KOPT-K1 (cell line): ENCODE measurements at regions not wholly inside any gene's neighbourhood (a gene's known extent, or its start where the extent isn't known, plus 50 kb on each side); places are given as distances from the start of the nearest gene placed in this dataset.

Source experiments
- H3K27ac ChIP-seq: fragments of 200-600 bp; sonication (generic); 2 replicates; pipeline ENCODE4 v1.5.1; 2016; ENCODE audit warnings: antibody characterized with exemption, mild to moderate bottlenecking, low read depth, low read length; ENCODE audit not compliant: poor library complexity, severe bottlenecking
- H3K36me3 ChIP-seq: fragments of 200-600 bp; sonication (generic); 2 replicates; pipeline ENCODE4 v1.5.1; 2017; ENCODE audit warnings: antibody characterized with exemption, mild to moderate bottlenecking, low read length, moderate library complexity; ENCODE audit not compliant: insufficient read depth
- H3K9me3 ChIP-seq: fragments of 200-600 bp; sonication (generic); 2 replicates; pipeline ENCODE4 v1.5.1; 2017; ENCODE audit warnings: antibody characterized with exemption, low read length, mild to moderate bottlenecking; ENCODE audit not compliant: insufficient read depth, poor library complexity, severe bottlenecking

- H3K9me3 ChIP-seq, result no peaks in the 10 kb centered on the region
- no peaks in the 10 kb centered on the region for H3K36me3 ChIP-seq
- H3K27ac ChIP-seq, result no peak overlapping the region
Measured at GRCh38 chr1:83098791-83099190, 900.1 kb downstream of the TTLL7 start.

DNA sequence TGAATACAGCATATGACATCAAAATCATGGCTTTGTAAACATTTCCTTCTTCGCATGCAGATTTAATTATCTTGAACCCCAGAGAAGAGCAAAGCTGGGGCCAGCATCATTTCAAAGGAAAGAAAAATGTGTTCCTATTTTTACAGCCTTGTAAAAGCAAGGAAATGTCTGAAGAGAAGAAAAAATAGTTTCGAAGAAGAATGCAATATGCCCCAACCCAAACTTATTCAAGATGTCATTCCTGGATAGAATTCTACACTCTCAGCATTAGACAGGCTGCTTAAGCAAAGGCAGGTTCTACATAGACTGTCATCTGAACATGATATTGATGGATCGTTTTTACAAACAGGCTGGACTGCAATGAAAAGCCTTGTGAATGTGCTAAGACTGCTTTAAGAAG lies 900.8 kb downstream of the TTLL7 start:
- Histone ChIP-seq H3K9me3 (no peaks in the 10 kb centered on the region), H3K27ac (no peak overlapping the region)

DNA sequence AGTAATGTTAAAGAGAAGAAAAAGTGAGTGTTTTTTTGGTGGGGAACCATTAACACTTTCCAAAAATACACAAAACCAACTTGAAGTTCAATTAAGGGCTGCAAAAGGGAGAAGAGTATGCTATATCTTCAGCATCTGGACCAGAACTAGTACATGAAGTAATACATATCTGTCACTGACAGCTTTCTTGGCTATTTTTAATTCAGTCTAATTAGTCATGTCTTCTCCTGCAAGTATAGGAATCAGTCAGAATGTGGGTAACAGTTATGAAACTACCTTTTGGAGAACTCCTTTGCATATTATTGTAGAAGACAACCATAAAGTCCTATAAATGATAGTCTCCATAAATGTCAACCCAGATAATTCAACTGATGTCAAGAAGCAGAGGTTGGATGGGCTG lies 901.2 kb downstream of the TTLL7 start:
- H3K27ac ChIP-seq, result no peak overlapping the region
- H3K9me3 ChIP-seq, result no peaks in the 10 kb centered on the region
- H3K36me3 ChIP-seq, result no peaks in the 10 kb centered on the region

More for the DNA sequence above, 900.8 kb downstream of the TTLL7 start:
- no peaks in the 10 kb centered on the region for H3K36me3 ChIP-seq

- H3K36me3 ChIP-seq, result no peaks in the 10 kb centered on the region
Measured at GRCh38 chr1:83095570-83095969, 903.4 kb downstream of the TTLL7 start.

DNA sequence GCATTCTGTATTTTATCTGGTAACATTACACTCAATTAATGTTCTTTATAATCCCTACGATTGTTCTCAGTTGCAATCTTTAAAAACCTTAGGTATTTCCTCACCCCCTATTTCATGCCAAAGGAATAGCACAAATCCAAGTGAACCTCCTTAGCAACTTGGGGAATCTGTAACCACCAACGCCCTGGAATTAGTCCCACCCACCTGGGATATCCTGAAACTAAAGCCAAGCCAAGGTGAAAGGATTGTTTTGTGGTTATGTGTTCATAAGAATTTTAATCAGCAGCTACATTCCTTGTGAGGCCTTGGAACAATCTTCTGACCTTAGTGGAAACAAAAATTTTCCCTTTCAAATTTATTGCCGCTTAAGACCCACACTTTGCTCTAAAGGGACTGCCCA lies 908.7 kb downstream of the TTLL7 start:
- H3K36me3 ChIP-seq, result no peaks in the 10 kb centered on the region
- no peaks in the 10 kb centered on the region for H3K9me3 ChIP-seq
- H3K27ac ChIP-seq, result no peak overlapping the region

More at GRCh38 chr1:83095570-83095969, 903.4 kb downstream of the TTLL7 start:
- no peaks in the 10 kb centered on the region for H3K9me3 ChIP-seq
- no peak overlapping the region for H3K27ac ChIP-seq

- no peaks in the 10 kb centered on the region for H3K36me3 ChIP-seq
- no peak overlapping the region for H3K27ac ChIP-seq
- no peaks in the 10 kb centered on the region for H3K9me3 ChIP-seq
Measured at GRCh38 chr1:83087851-83088250, 911.1 kb downstream of the TTLL7 start.

GRCh38 chr1:83086986-83087512 lies 911.9 kb downstream of the TTLL7 start:
- H3K36me3 ChIP-seq, result no peaks in the 10 kb centered on the region
- no peak overlapping the region for H3K27ac ChIP-seq
- no peaks in the 10 kb centered on the region for H3K9me3 ChIP-seq

DNA sequence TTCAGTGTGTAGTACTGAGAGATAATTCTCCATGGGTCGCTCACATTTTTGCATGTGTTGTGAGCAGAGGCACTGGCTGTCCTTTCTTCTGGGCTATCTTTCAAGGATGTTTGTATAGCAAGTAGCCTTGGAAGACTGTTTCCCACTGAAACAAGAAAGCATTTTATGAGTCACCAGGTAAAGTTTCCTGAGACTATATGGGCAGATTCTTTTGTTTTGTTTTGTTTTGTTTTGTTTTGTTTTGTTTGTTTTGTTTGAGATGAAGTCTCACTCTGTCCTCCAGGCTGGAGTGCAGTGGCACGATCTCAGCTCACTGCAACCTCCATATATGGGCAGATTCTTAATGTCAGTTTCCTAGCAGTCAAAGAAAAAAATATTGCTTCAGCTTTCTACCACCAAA lies 912.6 kb downstream of the TTLL7 start:
- no peaks in the 10 kb centered on the region for H3K9me3 ChIP-seq
- H3K36me3 ChIP-seq, result no peaks in the 10 kb centered on the region
- H3K27ac ChIP-seq, result no peak overlapping the region

- no peak overlapping the region for H3K27ac ChIP-seq
- no peaks in the 10 kb centered on the region for H3K9me3 ChIP-seq
- no peaks in the 10 kb centered on the region for H3K36me3 ChIP-seq
Measured at GRCh38 chr1:83083589-83084224, 915.2 kb downstream of the TTLL7 start.

DNA sequence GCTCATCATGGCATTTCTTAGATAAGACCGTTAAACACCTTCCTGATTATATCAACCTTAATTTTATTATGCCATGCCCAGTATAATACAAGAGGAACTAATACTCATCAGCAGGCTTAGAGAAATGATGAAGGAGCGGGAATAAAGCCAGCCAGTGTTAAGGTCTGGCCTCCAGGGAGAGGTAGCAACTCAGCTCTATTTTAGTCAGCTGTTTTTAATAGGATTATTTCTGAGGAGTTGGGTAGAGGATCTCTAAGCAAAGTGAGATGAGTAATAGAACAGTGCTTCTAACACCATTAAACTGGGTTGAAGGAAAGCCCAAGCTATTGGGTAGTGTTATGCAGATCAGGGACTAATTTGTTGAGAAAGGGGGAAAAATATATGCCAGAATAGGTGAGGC lies 921.5 kb downstream of the TTLL7 start:
- Histone ChIP-seq H3K9me3 (no peaks in the 10 kb centered on the region), H3K36me3 (no peaks in the 10 kb centered on the region), H3K27ac (no peak overlapping the region)

DNA sequence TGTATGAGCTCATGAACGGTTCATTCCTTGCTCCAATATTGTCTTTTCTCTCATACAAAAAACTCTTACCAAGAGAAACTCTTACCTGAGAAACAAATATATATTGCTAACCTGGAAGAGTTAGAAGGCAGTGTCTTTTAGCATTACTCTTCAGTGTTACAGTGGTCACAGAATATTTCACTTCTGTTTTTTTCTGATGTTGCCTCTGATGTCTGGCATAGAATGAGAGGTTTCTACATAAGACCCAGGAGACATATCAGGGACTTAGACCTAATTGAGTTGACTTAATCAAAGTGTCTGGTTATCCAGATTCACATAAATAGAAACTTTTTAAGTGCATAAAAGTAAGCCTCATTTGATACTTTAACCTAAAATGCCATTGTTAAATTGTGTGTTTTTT lies 923.8 kb downstream of the TTLL7 start:
- Histone ChIP-seq H3K9me3 (no peaks in the 10 kb centered on the region), H3K27ac (no peak overlapping the region), H3K36me3 (no peaks in the 10 kb centered on the region)

DNA sequence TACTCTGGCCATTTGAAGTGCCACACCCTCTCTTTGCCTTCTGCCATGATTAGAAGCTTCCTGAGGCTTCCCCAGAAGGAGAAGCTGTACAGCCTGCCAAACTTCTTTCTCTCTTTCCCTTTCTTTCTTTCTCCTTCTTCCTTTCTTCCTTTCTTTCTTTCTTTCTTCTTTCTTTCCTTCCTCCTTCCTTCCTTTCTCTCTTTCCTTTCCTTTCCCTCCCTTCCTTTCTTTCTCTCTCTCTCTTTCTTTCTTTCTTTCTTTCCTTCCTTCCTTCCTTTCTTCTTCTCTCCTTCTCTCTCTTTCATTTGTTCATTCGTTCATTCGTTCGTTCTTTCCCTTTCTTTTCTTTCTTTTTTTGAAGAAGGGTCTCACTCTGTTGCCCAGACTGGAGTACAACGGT lies 931.0 kb downstream of the TTLL7 start:
- Histone ChIP-seq H3K9me3 (no peaks in the 10 kb centered on the region), H3K27ac (no peak overlapping the region), H3K36me3 (no peaks in the 10 kb centered on the region)

GRCh38 chr1:83065952-83066727 lies 932.8 kb downstream of the TTLL7 start:
- no peaks in the 10 kb centered on the region for H3K36me3 ChIP-seq
- no peak overlapping the region for H3K27ac ChIP-seq
- no peaks in the 10 kb centered on the region for H3K9me3 ChIP-seq

GRCh38 chr1:83064589-83065242 lies 934.2 kb downstream of the TTLL7 start:
- no peak overlapping the region for H3K27ac ChIP-seq
- H3K36me3 ChIP-seq, result no peaks in the 10 kb centered on the region
- no peaks in the 10 kb centered on the region for H3K9me3 ChIP-seq

DNA sequence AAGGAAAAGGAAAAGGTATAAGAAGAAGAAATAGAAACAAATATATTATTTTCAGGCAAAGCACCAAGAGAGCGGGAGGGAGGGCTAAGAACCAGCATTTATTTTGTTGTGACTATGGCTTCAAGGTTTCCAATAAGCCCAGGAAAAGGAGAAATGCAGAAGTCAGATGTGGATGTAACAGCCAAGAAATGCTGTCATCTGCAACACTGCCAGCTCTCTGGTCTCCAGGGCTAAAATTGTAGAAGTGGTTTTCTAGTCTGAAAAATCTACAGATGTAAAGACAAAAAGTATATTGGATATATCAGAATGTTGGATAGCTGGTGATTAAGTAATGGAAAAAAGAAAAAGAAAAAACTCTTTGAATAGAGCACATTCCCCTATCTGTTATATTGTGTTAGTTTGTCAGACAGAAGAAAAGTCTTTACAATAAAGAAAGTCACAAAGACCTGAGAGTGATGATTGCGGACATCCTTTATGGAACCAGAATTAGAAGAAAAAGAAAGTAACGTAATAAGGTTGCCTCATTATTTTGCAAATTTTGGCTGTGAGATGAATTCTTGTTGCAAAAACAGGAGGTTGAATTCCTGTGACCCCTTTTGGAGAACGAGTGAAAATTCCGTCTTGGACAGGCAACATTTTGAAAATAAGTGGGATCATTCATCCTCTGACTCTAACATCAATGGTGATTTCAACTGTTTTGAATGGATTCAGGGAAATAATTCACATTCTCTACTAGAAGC lies 938.1 kb downstream of the TTLL7 start:
- Histone ChIP-seq H3K36me3 (no peaks in the 10 kb centered on the region), H3K27ac (no peak overlapping the region), H3K9me3 (no peaks in the 10 kb centered on the region)
